ENCODE measurements at regions not wholly inside any gene's neighbourhood (a gene's known extent, or its start where the extent isn't known, plus 50 kb on each side); places are given as distances from the start of the nearest gene placed in this dataset.

- DNase-seq (ENCODE audit: low read depth in 4 of 4, low spot score in 3 of 4) = no peak
Observed at GRCh38 chr18:61731178-61731577, 161.6 kb downstream of the RNF152 start.

- DNase-seq (ENCODE audit: low read depth in 4 of 4, low spot score in 3 of 4) = no peak
Observed at GRCh38 chr18:61729322-61729721, 163.5 kb downstream of the RNF152 start.

GRCh38 chr18:61727241-61728193 lies 165.3 kb downstream of the RNF152 start:
- DNase-seq (ENCODE audit: low read depth in 4 of 4, low spot score in 3 of 4) = no peak

- DNase-seq (ENCODE audit: low read depth in 4 of 4, low spot score in 3 of 4) = no peak
Observed at GRCh38 chr18:61724532-61724931, 168.3 kb downstream of the RNF152 start.

- DNase-seq (ENCODE audit: low read depth in 4 of 4, low spot score in 3 of 4) = no peak
Observed at GRCh38 chr18:61722247-61722646, 170.6 kb downstream of the RNF152 start.

GRCh38 chr18:61720496-61720895 lies 172.3 kb downstream of the RNF152 start:
- DNase-seq (ENCODE audit: low read depth in 4 of 4, low spot score in 3 of 4) = no peak

GRCh38 chr18:61719671-61720070 lies 173.1 kb downstream of the RNF152 start:
- no peak for DNase-seq (ENCODE audit: low read depth in 4 of 4, low spot score in 3 of 4)

GRCh38 chr18:61718944-61719343 lies 173.9 kb downstream of the RNF152 start:
- DNase-seq (ENCODE audit: low read depth in 4 of 4, low spot score in 3 of 4) = no peak

- no peak for DNase-seq (ENCODE audit: low read depth in 4 of 4, low spot score in 3 of 4)
Observed at GRCh38 chr18:61714421-61714820, 178.4 kb downstream of the RNF152 start.

GRCh38 chr18:61713502-61713901 lies 179.3 kb downstream of the RNF152 start:
- DNase-seq (ENCODE audit: low read depth in 4 of 4, low spot score in 3 of 4) = no peak

- no peak for DNase-seq (ENCODE audit: low read depth in 4 of 4, low spot score in 3 of 4)
Observed at GRCh38 chr18:61710082-61710620, 182.7 kb downstream of the RNF152 start.

- no peak for DNase-seq (ENCODE audit: low read depth in 4 of 4, low spot score in 3 of 4)
Observed at GRCh38 chr18:61706276-61706915, 186.4 kb downstream of the RNF152 start.

- no peak for DNase-seq (ENCODE audit: low read depth in 4 of 4, low spot score in 3 of 4)
Observed at GRCh38 chr18:61703508-61703907, 189.3 kb downstream of the RNF152 start.

GRCh38 chr18:61702007-61702406 lies 190.8 kb downstream of the RNF152 start:
- no peak for DNase-seq (ENCODE audit: low read depth in 4 of 4, low spot score in 3 of 4)

GRCh38 chr18:61699397-61700110 lies 193.3 kb downstream of the RNF152 start:
- DNase-seq (ENCODE audit: low read depth in 4 of 4, low spot score in 3 of 4) = no peak

- DNase-seq (ENCODE audit: low read depth in 4 of 4, low spot score in 3 of 4) = no peak
Observed at GRCh38 chr18:61697306-61697909, 195.4 kb downstream of the RNF152 start.

- no peak for DNase-seq (ENCODE audit: low read depth in 4 of 4, low spot score in 3 of 4)
Observed at GRCh38 chr18:61694236-61694635, 198.6 kb downstream of the RNF152 start.

GRCh38 chr18:61690418-61691138 lies 202.2 kb downstream of the RNF152 start:
- no peak for DNase-seq (ENCODE audit: low read depth in 4 of 4, low spot score in 3 of 4)

- DNase-seq (ENCODE audit: low read depth in 4 of 4, low spot score in 3 of 4) = no peak
Observed at GRCh38 chr18:61687317-61687716, 205.5 kb downstream of the RNF152 start.

- DNase-seq (ENCODE audit: low read depth in 4 of 4, low spot score in 3 of 4) = no peak
Observed at GRCh38 chr18:61683856-61684255, 209.0 kb downstream of the RNF152 start.

Measured in right renal pelvis (tissue), 4 donors.